Lower leg skin (tissue), 3 donors: ENCODE measurements at regions not wholly inside any gene's neighbourhood (a gene's known extent, or its start where the extent isn't known, plus 50 kb on each side); places are given as distances from the start of the nearest gene placed in this dataset.

Experiments used
- CTCF ChIP-seq, 3 donors: fragments of 450-650 bp; IDR thresholded peaks; one replicate each; pipeline ENCODE4 v1.5.1; 2016; ENCODE audit warnings: antibody characterized with exemption in 3 of 3, mild to moderate bottlenecking in 3 of 3, moderate library complexity in 2 of 3
- POLR2A ChIP-seq, 2 donors: fragments of 450-650 bp; IDR thresholded peaks; one replicate each; pipeline ENCODE4 v1.6.1; 2016 to 2017; ENCODE audit warnings: antibody characterized with exemption in 2 of 2, mild to moderate bottlenecking in 1 of 2, moderate library complexity in 1 of 2

- TF ChIP-seq CTCF (IDR thresholded peaks at IDR 0.05): no peak
- no peak for TF ChIP-seq POLR2A (IDR thresholded peaks at IDR 0.05)
Observed at GRCh38 chr2:58903427-58903826, 662.3 kb upstream of the FANCL start.
